ENCODE measurements at regions not wholly inside any gene's neighbourhood (a gene's known extent, or its start where the extent isn't known, plus 50 kb on each side); places are given as distances from the start of the nearest gene placed in this dataset.

DNA sequence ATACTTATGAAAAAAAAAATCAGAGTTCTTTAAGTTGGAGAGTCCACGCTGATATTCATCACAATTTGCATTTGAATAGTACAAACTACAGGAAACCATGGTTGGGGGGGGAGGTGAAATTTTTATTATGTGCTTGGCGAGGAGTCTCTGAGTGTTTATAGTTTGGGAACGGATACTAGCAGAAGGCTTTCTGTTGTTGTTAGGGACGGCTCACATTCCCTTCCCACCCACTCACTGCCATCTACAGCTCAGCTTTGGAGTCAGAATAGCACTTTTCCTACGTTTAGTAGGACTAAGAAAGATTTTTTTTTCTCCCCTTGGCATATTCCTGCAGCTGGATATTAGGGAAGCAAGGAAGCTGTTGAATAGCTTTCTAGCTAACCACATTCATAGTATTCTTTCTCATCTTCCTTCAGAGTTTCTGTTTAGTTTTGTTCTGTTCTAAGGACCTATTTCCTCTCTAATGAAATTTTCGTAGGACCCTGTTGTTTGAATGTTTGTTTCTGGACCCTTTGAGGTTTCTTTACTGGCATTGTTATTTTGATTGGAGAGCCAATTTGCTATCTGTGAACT lies 235.1 kb upstream of the ZNF217 start:
- Histone ChIP-seq H4K20me1 (ENCODE audit: control insufficient read depth, insufficient read depth, insufficient read length) (no peaks in the 10 kb centered on the region), H4K8ac (replicated peaks; ENCODE audit: insufficient read length, low read depth, low read length) (no peak overlapping the region), H2AFZ (ENCODE audit: low read length) (no peak overlapping the region), H2BK15ac (ENCODE audit: low read depth, low read length) (no peak overlapping the region), H3K4ac (ENCODE audit: low read depth, low read length) (no peak overlapping the region), H2BK20ac (ENCODE audit: low read depth, low read length, poor library complexity, severe bottlenecking) (no peak overlapping the region), H3K23ac (ENCODE audit: insufficient read length, low read depth, low read length) (no peak overlapping the region), H3K79me2 (ENCODE audit: insufficient read depth, low read length) (no peaks in the 10 kb centered on the region), H2AK5ac (ENCODE audit: insufficient read length, low read length) (no peak overlapping the region), H3K79me1 (ENCODE audit: insufficient read depth, low read depth, low read length, poor library complexity, severe bottlenecking) (no peaks in the 10 kb centered on the region), H2BK120ac (ENCODE audit: low read depth, low read length, poor library complexity, severe bottlenecking) (no peak overlapping the region), H3K4me1 (ENCODE audit: insufficient read depth, low read length) (peaks cover 8% of the 10 kb centered on the region; the same call in 1 of the 2 replicates), H3K4me2 (ENCODE audit: insufficient read depth, insufficient read length, low read length) (peak overlapping the region; percentile 8), H2BK5ac (ENCODE audit: insufficient read length, low read length) (no peak overlapping the region), H2BK12ac (ENCODE audit: insufficient read length, low read depth, low read length) (no peak overlapping the region), H4K91ac (ENCODE audit: insufficient read length, low read depth, low read length) (no peak overlapping the region), H4K5ac (ENCODE audit: insufficient read length, low read depth, low read length) (no peak overlapping the region), H3K27me3 (ENCODE audit: insufficient read depth, low read length) (no peaks in the 10 kb centered on the region), H3K56ac (ENCODE audit: insufficient read length, low read depth, low read length) (no peak overlapping the region), H3K14ac (ENCODE audit: insufficient read depth, low read length) (no peak overlapping the region), H3K9ac (ENCODE audit: extremely low read depth, insufficient read length, low read length) (no peak overlapping the region), H3K27ac (ENCODE audit: insufficient read length, low read depth, low read length) (no peak overlapping the region), H3T11ph (ENCODE audit: low read length) (no peak overlapping the region), H3K9me3 (ENCODE audit: control insufficient read depth, low read depth, low read length) (no peaks in the 10 kb centered on the region), H3K23me2 (ENCODE audit: insufficient read length, low read depth, low read length, poor library complexity, severe bottlenecking) (no peaks in the 10 kb centered on the region), H3K18ac (ENCODE audit: insufficient read length, low read depth, low read length) (no peak overlapping the region)
- Mint-ChIP-seq H3K27me3 (ENCODE audit: low read depth) (no peaks in the 10 kb centered on the region), H3K4me3 (peak overlapping the region in 1 of 2 experiments; percentile 13; a peak in 3 of 5 replicates), H3K27ac (peak overlapping the region; percentile 61 to 76 (median 74); a peak in 6 of 7 replicates), H3K9me3 (no peaks in the 10 kb centered on the region; a peak in 1 of 5 replicates), H3K36me3 (ENCODE audit: insufficient read depth in 1 of 3, low read depth in 3 of 3) (no peaks in the 10 kb centered on the region), H3K4me1 (peaks cover 33 to 42% of the 10 kb centered on the region in 2 experiments)
- no peak for DNase-seq
- TF ChIP-seq, protein P1, sequence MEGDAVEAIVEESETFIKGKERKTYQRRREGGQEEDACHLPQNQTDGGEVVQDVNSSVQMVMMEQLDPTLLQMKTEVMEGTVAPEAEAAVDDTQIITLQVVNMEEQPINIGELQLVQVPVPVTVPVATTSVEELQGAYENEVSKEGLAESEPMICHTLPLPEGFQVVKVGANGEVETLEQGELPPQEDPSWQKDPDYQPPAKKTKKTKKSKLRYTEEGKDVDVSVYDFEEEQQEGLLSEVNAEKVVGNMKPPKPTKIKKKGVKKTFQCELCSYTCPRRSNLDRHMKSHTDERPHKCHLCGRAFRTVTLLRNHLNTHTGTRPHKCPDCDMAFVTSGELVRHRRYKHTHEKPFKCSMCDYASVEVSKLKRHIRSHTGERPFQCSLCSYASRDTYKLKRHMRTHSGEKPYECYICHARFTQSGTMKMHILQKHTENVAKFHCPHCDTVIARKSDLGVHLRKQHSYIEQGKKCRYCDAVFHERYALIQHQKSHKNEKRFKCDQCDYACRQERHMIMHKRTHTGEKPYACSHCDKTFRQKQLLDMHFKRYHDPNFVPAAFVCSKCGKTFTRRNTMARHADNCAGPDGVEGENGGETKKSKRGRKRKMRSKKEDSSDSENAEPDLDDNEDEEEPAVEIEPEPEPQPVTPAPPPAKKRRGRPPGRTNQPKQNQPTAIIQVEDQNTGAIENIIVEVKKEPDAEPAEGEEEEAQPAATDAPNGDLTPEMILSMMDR (conservative IDR thresholded peaks at IDR 0.05), result 0 out of 3 replicates have a peak, but pooled peaks have one; percentile 9
- no CpG with 5 or more reads among the region's 6 CpGs for WGBS (ENCODE audit: extremely low coverage, insufficient read length, low lambda C conversion rate)
